Hepatocyte (in vitro differentiated cells): ENCODE measurements at regions not wholly inside any gene's neighbourhood (a gene's known extent, or its start where the extent isn't known, plus 50 kb on each side); places are given as distances from the start of the nearest gene placed in this dataset.

Experiments
- DNase-seq: peaks from one replicate; pipeline ENCODE4 v3.0.0-alpha.2; 2016; ENCODE audit warnings: low spot score
- H2AFZ ChIP-seq: fragments of 200-600 bp; sonication (generic); 2 replicates; pipeline ENCODE4 v1.6.0; 2016; ENCODE audit warnings: antibody characterized with exemption, mild to moderate bottlenecking
- H3K27ac ChIP-seq: fragments of 200-600 bp; sonication (generic); 2 replicates; pipeline ENCODE4 v1.5.1; 2016; ENCODE audit warnings: mild to moderate bottlenecking
- H3K27me3 ChIP-seq: fragments of 200-600 bp; sonication (generic); 2 replicates; pipeline ENCODE4 v1.6.1; 2016
- H3K36me3 ChIP-seq: fragments of 200-600 bp; sonication (generic); replicated peaks from 2 replicates; pipeline ENCODE4 v1.5.1; 2016; ENCODE audit warnings: low read depth; ENCODE audit not compliant: insufficient read depth
- H3K4me1 ChIP-seq: fragments of 200-600 bp; sonication (generic); 2 replicates; pipeline ENCODE4 v1.5.1; 2016; ENCODE audit warnings: mild to moderate bottlenecking, moderate library complexity; ENCODE audit not compliant: insufficient read depth
- H3K4me2 ChIP-seq: fragments of 200-600 bp; sonication (generic); 2 replicates; pipeline ENCODE4 v1.6.0; 2016
- H3K4me3 ChIP-seq: fragments of 200-600 bp; sonication (generic); 2 replicates; pipeline ENCODE4 v1.5.1; 2016; ENCODE audit warnings: mild to moderate bottlenecking
- H3K79me2 ChIP-seq: fragments of 200-600 bp; sonication (generic); 2 replicates; pipeline ENCODE4 v1.6.0; 2017; ENCODE audit warnings: mild to moderate bottlenecking
- H3K9me2 ChIP-seq: fragments of 200-600 bp; sonication (generic); replicated peaks from 2 replicates; pipeline ENCODE4 v1.6.0; 2017; ENCODE audit warnings: mild to moderate bottlenecking; ENCODE audit not compliant: insufficient read depth
- H3K9me3 ChIP-seq: fragments of 200-600 bp; sonication (generic); 2 replicates; pipeline ENCODE4 v1.5.1; 2016; ENCODE audit warnings: low read depth, mild to moderate bottlenecking
- H4K20me1 ChIP-seq: fragments of 200-600 bp; sonication (generic); 2 replicates; pipeline ENCODE4 v1.6.0; 2016; ENCODE audit warnings: mild to moderate bottlenecking; ENCODE audit not compliant: insufficient read depth, poor library complexity, severe bottlenecking
- EZH2 ChIP-seq: fragments of 200-600 bp; sonication (generic); IDR thresholded peaks from 2 replicates; pipeline ENCODE4 v1.6.1; 2016; ENCODE audit warnings: antibody characterized with exemption, mild to moderate bottlenecking, borderline replicate concordance
- EZH2phosphoT487 ChIP-seq: fragments of 200-600 bp; sonication (generic); IDR thresholded peaks from one replicate; pipeline ENCODE4 v1.6.1; 2018; ENCODE audit warnings: antibody characterized with exemption, mild to moderate bottlenecking, low read depth, moderate library complexity; ENCODE audit not compliant: unreplicated experiment, severe bottlenecking
- WGBS: methylation state at CpG from one replicate; pipeline ENCODE4 v1.1.6; 2016; ENCODE audit warnings: low lambda C conversion rate; ENCODE audit errors: missing lambda C conversion rate; 5-methylcytosine and 5-hydroxymethylcytosine counted together
- TF ChIP-seq, protein P1 (sequence below): fragments of 200-600 bp; sonication (generic); IDR thresholded peaks from 2 replicates; pipeline ENCODE4 v1.5.1; 2016; ENCODE audit warnings: antibody characterized with exemption, mild to moderate bottlenecking; ENCODE audit not compliant: poor library complexity

GRCh38 chr5:125551246-125551645 lies 804.8 kb upstream of the ZNF608 start:
- no peak overlapping the region for H2AFZ ChIP-seq
- no peaks in the 10 kb centered on the region for H3K9me2 ChIP-seq
- H4K20me1 ChIP-seq = no peaks in the 10 kb centered on the region
- no peak overlapping the region for H3K27ac ChIP-seq
- H3K9me3 ChIP-seq = no peaks in the 10 kb centered on the region
- H3K27me3 ChIP-seq = no peaks in the 10 kb centered on the region
- H3K4me1 ChIP-seq = peaks cover 18% of the 10 kb centered on the region
- H3K4me2 ChIP-seq = no peak overlapping the region
- H3K79me2 ChIP-seq = no peaks in the 10 kb centered on the region
- H3K36me3 ChIP-seq = no peaks in the 10 kb centered on the region
- DNase-seq = no peak
- H3K4me3 ChIP-seq = no peak overlapping the region
- TF ChIP-seq EZH2phosphoT487 (no peak), EZH2 (no peak)
- TF ChIP-seq, protein P1, sequence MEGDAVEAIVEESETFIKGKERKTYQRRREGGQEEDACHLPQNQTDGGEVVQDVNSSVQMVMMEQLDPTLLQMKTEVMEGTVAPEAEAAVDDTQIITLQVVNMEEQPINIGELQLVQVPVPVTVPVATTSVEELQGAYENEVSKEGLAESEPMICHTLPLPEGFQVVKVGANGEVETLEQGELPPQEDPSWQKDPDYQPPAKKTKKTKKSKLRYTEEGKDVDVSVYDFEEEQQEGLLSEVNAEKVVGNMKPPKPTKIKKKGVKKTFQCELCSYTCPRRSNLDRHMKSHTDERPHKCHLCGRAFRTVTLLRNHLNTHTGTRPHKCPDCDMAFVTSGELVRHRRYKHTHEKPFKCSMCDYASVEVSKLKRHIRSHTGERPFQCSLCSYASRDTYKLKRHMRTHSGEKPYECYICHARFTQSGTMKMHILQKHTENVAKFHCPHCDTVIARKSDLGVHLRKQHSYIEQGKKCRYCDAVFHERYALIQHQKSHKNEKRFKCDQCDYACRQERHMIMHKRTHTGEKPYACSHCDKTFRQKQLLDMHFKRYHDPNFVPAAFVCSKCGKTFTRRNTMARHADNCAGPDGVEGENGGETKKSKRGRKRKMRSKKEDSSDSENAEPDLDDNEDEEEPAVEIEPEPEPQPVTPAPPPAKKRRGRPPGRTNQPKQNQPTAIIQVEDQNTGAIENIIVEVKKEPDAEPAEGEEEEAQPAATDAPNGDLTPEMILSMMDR = no peak

DNA sequence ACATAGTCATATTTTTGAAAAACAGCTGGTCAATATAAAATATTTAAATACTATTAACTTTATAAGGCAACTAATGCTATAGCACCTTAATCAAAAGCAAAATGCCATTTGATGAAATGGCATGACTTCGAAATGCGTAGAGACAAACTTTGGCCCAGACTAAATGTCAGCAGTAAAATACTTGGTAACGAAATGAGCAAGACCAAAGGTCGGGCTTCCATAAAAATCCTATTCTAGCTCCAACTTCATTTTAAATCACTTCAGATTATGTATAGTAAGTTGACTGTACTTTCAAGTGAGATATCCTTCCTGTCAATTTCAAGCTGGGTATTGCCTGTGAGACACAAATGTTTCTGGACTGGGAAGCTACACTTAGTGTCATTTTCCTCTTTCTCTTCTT lies 805.4 kb upstream of the ZNF608 start:
- Histone ChIP-seq H3K27ac (no peak overlapping the region), H2AFZ (no peak overlapping the region), H4K20me1 (no peaks in the 10 kb centered on the region), H3K27me3 (no peaks in the 10 kb centered on the region), H3K9me2 (no peaks in the 10 kb centered on the region), H3K4me1 (peaks cover 18% of the 10 kb centered on the region), H3K4me2 (no peak overlapping the region), H3K36me3 (no peaks in the 10 kb centered on the region), H3K9me3 (no peaks in the 10 kb centered on the region), H3K79me2 (no peaks in the 10 kb centered on the region), H3K4me3 (no peak overlapping the region)
- TF ChIP-seq EZH2phosphoT487 (no peak), EZH2 (no peak)
- TF ChIP-seq, protein P1 = no peak
- DNase-seq = no peak
- 95% methylated on average over 4 of the region's 4 CpGs for WGBS

DNA sequence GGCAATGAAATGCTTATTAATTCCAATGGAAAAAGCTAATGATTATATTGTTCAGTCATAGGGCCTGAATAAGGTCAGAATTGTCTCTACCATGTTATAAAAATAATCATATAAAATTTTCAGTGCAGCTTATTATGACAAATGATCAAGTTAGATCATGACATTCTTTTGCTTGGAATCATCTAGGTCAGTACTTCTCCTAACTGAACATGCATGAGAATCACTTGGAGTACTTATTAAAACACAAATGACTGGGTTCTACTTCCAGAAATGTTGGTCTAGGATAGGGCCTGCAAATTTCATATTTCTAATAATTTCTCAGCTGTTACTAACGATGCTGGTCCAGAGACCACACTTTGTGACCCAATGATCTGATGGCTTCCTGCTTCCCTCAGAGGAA lies 806.0 kb upstream of the ZNF608 start:
- Histone ChIP-seq H4K20me1 (no peaks in the 10 kb centered on the region), H3K9me2 (no peaks in the 10 kb centered on the region), H3K27ac (no peak overlapping the region), H3K79me2 (no peaks in the 10 kb centered on the region), H3K4me2 (no peak overlapping the region), H3K4me3 (no peak overlapping the region), H3K36me3 (no peaks in the 10 kb centered on the region), H3K27me3 (no peaks in the 10 kb centered on the region), H3K9me3 (no peaks in the 10 kb centered on the region), H3K4me1 (peaks cover 18% of the 10 kb centered on the region), H2AFZ (no peak overlapping the region)
- 100% methylated on average over 1 of the region's 1 CpG for WGBS
- DNase-seq = no peak
- TF ChIP-seq EZH2phosphoT487 (no peak), EZH2 (no peak)
- TF ChIP-seq, protein P1 = no peak

DNA sequence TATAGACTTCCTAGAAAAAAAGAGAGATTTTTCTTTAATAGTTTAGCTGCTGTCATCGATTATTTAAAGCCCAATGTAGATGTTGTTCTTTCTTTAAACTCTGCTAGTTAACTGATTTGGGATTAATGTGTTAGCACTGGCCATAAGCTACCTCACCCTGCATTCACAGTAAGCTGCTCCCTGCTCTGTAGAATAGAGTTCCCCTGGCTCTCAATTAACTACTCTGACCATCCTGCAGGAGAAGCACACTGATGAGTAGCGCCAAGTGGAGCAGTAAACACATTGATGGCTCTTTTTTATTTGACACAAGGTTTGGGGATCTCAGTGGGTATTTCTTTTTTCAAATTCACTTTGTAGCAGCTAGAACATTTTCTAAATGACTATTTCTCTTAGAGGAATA lies 807.9 kb upstream of the ZNF608 start:
- no peaks in the 10 kb centered on the region for H3K36me3 ChIP-seq
- DNase-seq = no peak
- H3K4me1 ChIP-seq = peaks cover 20% of the 10 kb centered on the region
- no peaks in the 10 kb centered on the region for H3K9me3 ChIP-seq
- TF ChIP-seq EZH2phosphoT487 (no peak), EZH2 (no peak)
- TF ChIP-seq, protein P1 = no peak
- H3K27me3 ChIP-seq = no peaks in the 10 kb centered on the region
- no peak overlapping the region for H3K27ac ChIP-seq
- no peak overlapping the region for H3K4me3 ChIP-seq
- 89% methylated on average over 2 of the region's 2 CpGs for WGBS
- no peaks in the 10 kb centered on the region for H3K79me2 ChIP-seq
- no peak overlapping the region for H2AFZ ChIP-seq
- H4K20me1 ChIP-seq = no peaks in the 10 kb centered on the region
- no peaks in the 10 kb centered on the region for H3K9me2 ChIP-seq
- no peak overlapping the region for H3K4me2 ChIP-seq
